H1 (cell line): ENCODE measurements at regions not wholly inside any gene's neighbourhood (a gene's known extent, or its start where the extent isn't known, plus 50 kb on each side); places are given as distances from the start of the nearest gene placed in this dataset.

Source experiments
- CTCF ChIA-PET: fragments of 300-600 bp; sonication (Branson Sonifier 250); formaldehyde crosslinking; loops from one replicate; lab custom pipeline; 2021; ENCODE audit not compliant: partially characterized antibody; lab: Charles Lee
- POLR2A ChIA-PET: fragments of 300-600 bp; sonication (Branson Sonifier 250); formaldehyde crosslinking; loops from one replicate; lab custom pipeline; 2021; ENCODE audit warnings: inconsistent platforms; ENCODE audit not compliant: partially characterized antibody; lab: Charles Lee
- DNase-seq, 2 experiments: peaks; one replicate each; pipeline versions ENCODE4 v3.0.0 to v3.0.0-alpha.2; 2010 to 2022; ENCODE audit warnings: low spot score in 2 of 2, low read depth in 1 of 2, mixed read lengths in 1 of 2
- FAIRE-seq: peaks from 2 replicates; lab custom pipeline; 2011; peaks lifted over from hg19 to GRCh38; lab: Jason Lieb, UNC
- H2AFZ ChIP-seq: 2 replicates; pipeline ENCODE4 v1.8.1; 2012; ENCODE audit warnings: low read length, inconsistent platforms
- H2AK5ac ChIP-seq: 2 replicates; pipeline ENCODE4 v1.6.1; 2013; ENCODE audit warnings: low read depth, low read length
- H2BK120ac ChIP-seq: replicated peaks from 2 replicates; pipeline ENCODE3; 2013; ENCODE audit warnings: low read depth, low read length, inconsistent platforms
- H2BK12ac ChIP-seq: 2 replicates; pipeline ENCODE4 v1.6.1; 2013; ENCODE audit warnings: low read depth, low read length
- H2BK15ac ChIP-seq: 2 replicates; pipeline ENCODE4 v1.6.1; 2013; ENCODE audit warnings: low read length
- H2BK20ac ChIP-seq: 2 replicates; pipeline ENCODE4 v1.6.1; 2013; ENCODE audit warnings: low read length
- H2BK5ac ChIP-seq: 2 replicates; pipeline ENCODE4 v1.6.1; 2013; ENCODE audit warnings: low read depth, low read length
- H3K14ac ChIP-seq: 2 replicates; pipeline ENCODE4 v1.6.1; 2013; ENCODE audit warnings: inconsistent platforms; ENCODE audit not compliant: insufficient read length
- H3K18ac ChIP-seq: 2 replicates; pipeline ENCODE4 v1.6.1; 2013; ENCODE audit warnings: low read length; ENCODE audit errors: extremely low read depth
- H3K23ac ChIP-seq: 2 replicates; pipeline ENCODE4 v1.6.1; 2013; ENCODE audit warnings: inconsistent platforms; ENCODE audit not compliant: insufficient read length
- H3K23me2 ChIP-seq: 2 replicates; pipeline ENCODE4 v1.6.1; 2013; ENCODE audit warnings: low read depth, low read length
- H3K27ac ChIP-seq: 2 replicates; pipeline ENCODE4 v1.6.1; 2011; ENCODE audit warnings: low read depth, low read length, inconsistent platforms
- H3K27me3 ChIP-seq, 4 experiments: replicated peaks in 1 of 4; 1 replicate in 1 of 4; 2 replicates in 3 of 4; pipeline versions ENCODE4 v1.6.1 to v1.8.1; 2011 to 2013; ENCODE audit warnings: low read length in 3 of 4, mild to moderate bottlenecking in 3 of 4, inconsistent platforms in 2 of 4, mixed read lengths in 2 of 4, moderate library complexity in 1 of 4; ENCODE audit not compliant: control insufficient read depth in 3 of 4, insufficient read depth in 3 of 4; ENCODE audit errors: extremely low read depth in 1 of 4
- H3K36me3 ChIP-seq, 4 experiments: 2 replicates each; pipeline versions ENCODE4 v1.6.1 to v1.8.1; 2011 to 2013; ENCODE audit warnings: mild to moderate bottlenecking in 4 of 4, low read length in 3 of 4, moderate library complexity in 2 of 4, control low read depth in 1 of 4, inconsistent platforms in 1 of 4; ENCODE audit not compliant: insufficient read depth in 4 of 4, control insufficient read depth in 2 of 4
- H3K4ac ChIP-seq: replicated peaks from 2 replicates; pipeline ENCODE3; 2013; ENCODE audit warnings: low read length, low read depth, mixed read lengths, inconsistent platforms; ENCODE audit not compliant: insufficient read length
- H3K4me1 ChIP-seq, 4 experiments: replicated peaks in 1 of 4; 1 replicate in 1 of 4; 2 replicates in 3 of 4; pipeline versions ENCODE4 v1.6.1 to v1.8.1; 2011 to 2013; ENCODE audit warnings: low read length in 3 of 4, inconsistent platforms in 2 of 4, mixed read lengths in 1 of 4; ENCODE audit not compliant: insufficient read depth in 4 of 4, control insufficient read depth in 3 of 4
- H3K4me2 ChIP-seq, 2 experiments: 2 replicates each; pipeline versions ENCODE4 v1.6.1 to v1.8.1; 2011 to 2013; ENCODE audit warnings: low read depth in 2 of 2, low read length in 2 of 2, control low read depth in 1 of 2, inconsistent platforms in 1 of 2, mild to moderate bottlenecking in 1 of 2; ENCODE audit not compliant: insufficient read depth in 1 of 2
- H3K4me3 ChIP-seq, 4 experiments: fragments of 200-600, 300-600 bp in 1 of 4; sonication (generic), shearing (Covaris generic), sonication (Bioruptor Twin) in 1 of 4; 2 replicates each; pipeline versions ENCODE4 v1.5.1 to v1.8.1; 2011 to 2016; ENCODE audit warnings: low read length in 4 of 4, low read depth in 3 of 4, control low read depth in 2 of 4, inconsistent platforms in 2 of 4, mild to moderate bottlenecking in 2 of 4, mixed read lengths in 1 of 4, moderate library complexity in 1 of 4; ENCODE audit not compliant: insufficient read depth in 2 of 4; ENCODE audit errors: extremely low read depth in 1 of 4
- H3K56ac ChIP-seq: replicated peaks from 2 replicates; pipeline ENCODE3; 2013; ENCODE audit warnings: low read depth, mild to moderate bottlenecking, mixed read lengths, low read length, inconsistent platforms; ENCODE audit not compliant: insufficient read length
- H3K79me1 ChIP-seq: 2 replicates; pipeline ENCODE4 v1.6.1; 2013; ENCODE audit warnings: low read depth, low read length, control low read depth
- H3K79me2 ChIP-seq, 2 experiments: 2 replicates each; pipeline versions ENCODE4 v1.6.1 to v1.8.1; 2012 to 2013; ENCODE audit warnings: low read length in 2 of 2, mild to moderate bottlenecking in 2 of 2, inconsistent platforms in 1 of 2; ENCODE audit not compliant: insufficient read depth in 2 of 2, control insufficient read depth in 1 of 2
- H3K9ac ChIP-seq, 4 experiments: replicated peaks in 1 of 4; 1 replicate in 1 of 4; 2 replicates in 3 of 4; pipeline versions ENCODE4 v1.6.1 to v1.8.1; 2011 to 2013; ENCODE audit warnings: low read depth in 3 of 4, low read length in 3 of 4, control low read depth in 2 of 4, mild to moderate bottlenecking in 2 of 4, moderate library complexity in 2 of 4, inconsistent platforms in 1 of 4; ENCODE audit errors: extremely low read depth in 1 of 4
- H3K9me3 ChIP-seq, 2 experiments: 2 replicates each; pipeline versions ENCODE4 v1.6.1 to v1.8.1; 2012 to 2013; ENCODE audit warnings: mild to moderate bottlenecking in 2 of 2, moderate library complexity in 2 of 2, control low read depth in 1 of 2, inconsistent platforms in 1 of 2, low read depth in 1 of 2, low read length in 1 of 2, mixed read lengths in 1 of 2; ENCODE audit not compliant: insufficient read depth in 2 of 2
- H4K20me1 ChIP-seq, 2 experiments: replicated peaks in 1 of 2; 2 replicates each; pipeline versions ENCODE3 to v1.8.1; 2011 to 2013; ENCODE audit warnings: inconsistent platforms in 2 of 2, low read length in 2 of 2, mild to moderate bottlenecking in 1 of 2; ENCODE audit not compliant: insufficient read depth in 2 of 2, control insufficient read depth in 1 of 2
- H4K5ac ChIP-seq: 2 replicates; pipeline ENCODE4 v1.6.1; 2013; ENCODE audit warnings: low read length, low read depth, mixed read lengths, inconsistent platforms; ENCODE audit not compliant: insufficient read length
- H4K8ac ChIP-seq: 2 replicates; pipeline ENCODE4 v1.8.0; 2013; ENCODE audit warnings: mild to moderate bottlenecking, moderate library complexity, low read length, inconsistent platforms; ENCODE audit not compliant: insufficient read depth; ENCODE audit errors: extremely low read depth
- H4K91ac ChIP-seq: replicated peaks from 2 replicates; pipeline ENCODE3; 2013; ENCODE audit warnings: low read length, mixed read lengths, inconsistent platforms; ENCODE audit not compliant: insufficient read length
- ATF3 ChIP-seq: IDR thresholded peaks from 2 replicates; pipeline ENCODE4 v1.6.1; 2011; ENCODE audit warnings: low read depth, mild to moderate bottlenecking, low read length; ENCODE audit not compliant: insufficient read depth
- BACH1 ChIP-seq: IDR thresholded peaks from 2 replicates; pipeline ENCODE4 v1.6.1; 2012; ENCODE audit warnings: low read length, improper control_type of control experiment
- CBX5 ChIP-seq: fragments of 300-800, 300-1000 bp; sonication (generic); IDR thresholded peaks from 2 replicates; pipeline ENCODE4 v1.7.1; 2016; ENCODE audit warnings: antibody characterized with exemption, low read length, low read depth
- CTBP2 ChIP-seq: IDR thresholded peaks from 2 replicates; pipeline ENCODE4 v1.7.0; 2011; ENCODE audit warnings: borderline replicate concordance, mild to moderate bottlenecking, moderate library complexity, mixed read lengths, low read length; ENCODE audit not compliant: insufficient read depth, insufficient read length
- EP300 ChIP-seq, 2 experiments: IDR thresholded peaks; 1 replicate in 1 of 2; 2 replicates in 1 of 2; pipeline ENCODE4 v1.6.1; 2011 to 2012; ENCODE audit warnings: low read depth in 2 of 2, low read length in 2 of 2, mild to moderate bottlenecking in 2 of 2, borderline replicate concordance in 1 of 2, inconsistent platforms in 1 of 2, moderate library complexity in 1 of 2
- EZH2 ChIP-seq: fragments of 200-600 bp; sonication (generic); IDR thresholded peaks from 2 replicates; pipeline ENCODE4 v1.7.1; 2012; ENCODE audit warnings: low read depth, mild to moderate bottlenecking, moderate library complexity, low read length, inconsistent platforms; ENCODE audit not compliant: severe bottlenecking
- HDAC2 ChIP-seq, 2 experiments: fragments of 300-600 bp in 1 of 2; sonication (generic) in 1 of 2; IDR thresholded peaks; 2 replicates each; pipeline ENCODE4 v1.6.1; 2011 to 2012; ENCODE audit warnings: low read depth in 2 of 2, low read length in 2 of 2, mild to moderate bottlenecking in 2 of 2, moderate library complexity in 2 of 2, borderline replicate concordance in 1 of 2, inconsistent platforms in 1 of 2
- HDAC6 ChIP-seq: IDR thresholded peaks from one replicate; pipeline ENCODE4 v1.7.1; 2012; ENCODE audit warnings: low read depth, mild to moderate bottlenecking, inconsistent platforms, low read length, moderate library complexity
- JUN ChIP-seq: IDR thresholded peaks from 2 replicates; pipeline ENCODE4 v1.6.1; 2011; ENCODE audit warnings: low read depth, mild to moderate bottlenecking, improper control_type of control experiment, low read length
- KDM5A ChIP-seq: fragments of 200-600 bp; IDR thresholded peaks from 2 replicates; pipeline ENCODE4 v1.7.1; 2012; ENCODE audit warnings: mild to moderate bottlenecking, low read length, inconsistent platforms, mixed read lengths
- POLR2AphosphoS5 ChIP-seq: IDR thresholded peaks from 2 replicates; pipeline ENCODE4 v1.6.1; 2011; ENCODE audit warnings: low read depth, low read length
- RNF2 ChIP-seq: fragments of 200-900, 300-1000 bp; sonication (generic); IDR thresholded peaks from 2 replicates; pipeline ENCODE4 v1.7.1; 2016; ENCODE audit warnings: borderline replicate concordance, low read depth, mild to moderate bottlenecking, antibody characterized with exemption, low read length; ENCODE audit not compliant: poor library complexity, severe bottlenecking; ENCODE audit errors: missing control alignments
- SIX5 ChIP-seq: IDR thresholded peaks from 2 replicates; pipeline ENCODE4 v1.6.1; 2011; ENCODE audit warnings: mild to moderate bottlenecking, low read depth, low read length
- TAF1 ChIP-seq: IDR thresholded peaks from 2 replicates; pipeline ENCODE4 v1.6.1; 2011; ENCODE audit warnings: mild to moderate bottlenecking, low read depth, low read length
- WGBS, 2 experiments: shearing (Covaris generic) in 1 of 2; methylation state at CpG; one replicate each; pipeline versions ENCODE4 v1.1.6 to v1.1.7; 2013 to 2015; ENCODE audit warnings: low lambda C conversion rate in 2 of 2, mixed read lengths in 2 of 2, inconsistent platforms in 1 of 2, low coverage in 1 of 2, missing lambda C conversion rate in 1 of 2; ENCODE audit not compliant: insufficient replicate concordance in 2 of 2, insufficient coverage in 1 of 2, insufficient read length in 1 of 2; ENCODE audit errors: extremely low coverage in 1 of 2, missing lambda C conversion rate in 1 of 2; 5-methylcytosine and 5-hydroxymethylcytosine counted together

- Histone ChIP-seq H3K56ac (no peak overlapping the region), H3K4me2 (no peak overlapping the region), H3K4me1 (no peaks in the 10 kb centered on the region), H2AK5ac (no peak overlapping the region), H3K36me3 (no peaks in the 10 kb centered on the region), H3K79me1 (no peaks in the 10 kb centered on the region), H2BK5ac (no peak overlapping the region), H4K5ac (no peak overlapping the region), H3K79me2 (no peaks in the 10 kb centered on the region), H3K4ac (no peak overlapping the region), H3K14ac (no peak overlapping the region), H2BK120ac (no peak overlapping the region), H3K27me3 (no peaks in the 10 kb centered on the region), H3K9me3 (no peaks in the 10 kb centered on the region), H3K27ac (no peak overlapping the region), H4K91ac (no peak overlapping the region), H2AFZ (no peak overlapping the region; the same call in 1 of the 2 replicates), H3K23ac (no peak overlapping the region), H3K9ac (no peak overlapping the region), H4K20me1 (no peaks in the 10 kb centered on the region), H2BK15ac (no peak overlapping the region), H3K4me3 (no peak overlapping the region), H2BK20ac (no peak overlapping the region), H3K18ac (no peak overlapping the region), H3K23me2 (no peaks in the 10 kb centered on the region), H2BK12ac (no peak overlapping the region), H4K8ac (no peak overlapping the region)
- ChIA-PET POLR2A (no interaction called here), CTCF (interaction anchor here (1.2 kb wide), 2 partner anchors 16 to 33 kb away, joined by 3 to 4 read pairs; no protein-coding TSS in a partner anchor)
- WGBS, 2 experiments, result 91% methylated on average over 4 of the region's 4 CpGs; no CpG with 5 or more reads in 1 of the 2 experiments
- DNase-seq (no peak), FAIRE-seq (no peak)
- TF ChIP-seq BACH1 (no peak), CBX5 (no peak), EP300 (IDR thresholded peaks at IDR 0.05; ENCODE audit: borderline replicate concordance in 1 of 2, low read depth in 2 of 2, low read length in 2 of 2) (no peak), HDAC6 (no peak), POLR2AphosphoS5 (no peak), RNF2 (no peak), KDM5A (no peak), TAF1 (no peak), CTBP2 (no peak), EZH2 (no peak), ATF3 (no peak), JUN (no peak), HDAC2 (IDR thresholded peaks at IDR 0.05; ENCODE audit: borderline replicate concordance in 1 of 2, low read depth in 2 of 2, low read length in 2 of 2) (no peak), SIX5 (no peak)
Observed at GRCh38 chr2:221178139-221178538, 394.0 kb downstream of the EPHA4 start.
